GM21360 (cell line): ENCODE measurements at regions not wholly inside any gene's neighbourhood (a gene's known extent, or its start where the extent isn't known, plus 50 kb on each side); places are given as distances from the start of the nearest gene placed in this dataset.
"Not testable (repeated sequence)": the region's sequence is repeated elsewhere in the genome, so short reads cannot be mapped to it uniquely, and the experiment has no call there.

Experiments
- ATAC-seq: cut with Tn5 transposase; IDR thresholded peaks from one replicate; pipeline ENCODE4 v1.9.1; 2021; ENCODE audit warnings: mild to moderate bottlenecking, moderate library complexity; ENCODE audit not compliant: unreplicated experiment

DNA sequence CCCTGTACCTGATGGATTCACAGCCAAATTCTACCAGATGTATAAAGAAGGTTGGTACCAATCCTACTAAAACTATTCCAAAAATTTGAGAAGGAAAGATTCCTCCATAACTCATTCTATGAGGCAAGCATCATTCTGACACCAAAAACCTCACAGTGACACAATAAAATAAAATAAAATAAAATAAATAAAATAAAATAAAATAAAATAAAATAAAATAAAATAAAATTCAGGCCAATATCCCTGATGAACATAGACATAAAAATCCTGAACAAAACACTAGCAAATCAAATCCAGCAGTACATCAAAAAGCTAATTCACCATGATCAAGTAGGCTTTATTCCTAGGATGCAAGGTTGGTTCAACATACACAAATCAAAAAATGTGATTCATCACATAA lies 108.1 kb downstream of the PROX1 start:
- not testable (repeated sequence) for ATAC-seq

DNA sequence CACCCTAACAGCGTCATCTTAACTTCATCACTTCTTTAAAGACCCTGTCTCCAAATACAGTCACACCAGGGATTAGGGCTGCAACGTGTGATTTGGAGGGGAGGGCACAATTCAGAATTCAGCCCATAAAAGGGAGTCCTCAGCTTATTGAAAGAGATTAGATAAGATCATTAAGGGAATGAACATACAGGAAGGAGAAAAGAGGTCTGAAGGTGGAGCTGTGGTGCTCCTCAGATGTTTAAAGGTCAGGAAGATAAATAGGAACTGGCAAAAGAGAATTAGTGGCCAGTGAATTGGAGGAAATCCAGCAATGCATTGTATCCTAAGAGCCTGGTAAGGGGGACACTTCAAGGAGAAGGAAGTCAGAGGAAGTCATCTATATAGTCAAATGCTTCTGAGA lies 113.5 kb downstream of the PROX1 start:
- no peak for ATAC-seq

DNA sequence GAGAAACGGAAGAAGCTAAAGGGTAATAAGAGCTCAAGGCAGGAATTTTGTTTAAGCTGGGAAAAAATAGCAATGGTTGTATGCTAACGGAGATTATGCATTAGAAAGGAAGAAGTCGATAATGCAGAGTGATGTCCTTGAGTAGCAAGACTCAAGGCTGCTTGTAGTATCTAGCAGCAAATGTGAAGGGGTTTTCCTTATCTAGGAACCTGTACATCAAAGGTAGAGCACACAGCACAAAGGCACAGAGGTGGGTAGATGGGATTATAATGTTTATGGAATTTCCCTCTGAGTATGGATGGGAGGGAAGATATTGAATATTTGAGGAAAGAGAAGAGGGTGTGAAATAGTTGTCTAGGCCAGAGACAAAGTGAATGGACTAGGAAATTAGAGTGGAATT lies 114.1 kb downstream of the PROX1 start:
- no peak for ATAC-seq

- no peak for ATAC-seq
Measured at GRCh38 chr1:214102907-214103306, 115.1 kb downstream of the PROX1 start.

- no peak for ATAC-seq
Measured at GRCh38 chr1:214103778-214104177, 116.0 kb downstream of the PROX1 start.

- ATAC-seq = no peak
Measured at GRCh38 chr1:214106375-214106774, 118.6 kb downstream of the PROX1 start.

- no peak for ATAC-seq
Measured at GRCh38 chr1:214107322-214108096, 119.7 kb downstream of the PROX1 start.

- ATAC-seq = no peak
Measured at GRCh38 chr1:214108097-214108446, 120.3 kb downstream of the PROX1 start.

GRCh38 chr1:214111796-214112195 lies 124.0 kb downstream of the PROX1 start:
- no peak for ATAC-seq

DNA sequence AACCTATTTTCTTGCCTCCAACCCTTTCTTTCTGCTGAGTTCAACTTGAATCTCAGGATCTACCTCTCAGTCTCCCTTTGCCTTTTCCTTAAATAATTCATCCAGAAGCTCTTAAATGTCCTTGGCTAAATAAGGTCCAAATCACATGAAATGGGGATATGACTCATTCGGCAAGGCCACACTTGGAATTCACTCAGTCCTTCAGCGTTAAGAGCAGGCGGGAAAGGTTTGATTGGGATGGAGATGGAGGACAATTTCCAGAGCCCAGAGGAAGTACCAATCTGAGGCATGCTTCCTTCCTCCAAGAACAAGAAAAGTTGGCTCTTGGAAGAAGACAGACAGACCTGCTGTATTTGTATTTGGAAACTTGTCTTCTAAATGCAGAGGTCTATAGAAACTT lies 128.5 kb downstream of the PROX1 start:
- no peak for ATAC-seq

GRCh38 chr1:214117780-214118179 lies 130.0 kb downstream of the PROX1 start:
- ATAC-seq = no peak

GRCh38 chr1:214120191-214120590 lies 132.4 kb downstream of the PROX1 start:
- no peak for ATAC-seq

- no peak for ATAC-seq
Measured at GRCh38 chr1:214120951-214121350, 133.2 kb downstream of the PROX1 start.

GRCh38 chr1:214122110-214122509 lies 134.3 kb downstream of the PROX1 start:
- ATAC-seq = no peak

DNA sequence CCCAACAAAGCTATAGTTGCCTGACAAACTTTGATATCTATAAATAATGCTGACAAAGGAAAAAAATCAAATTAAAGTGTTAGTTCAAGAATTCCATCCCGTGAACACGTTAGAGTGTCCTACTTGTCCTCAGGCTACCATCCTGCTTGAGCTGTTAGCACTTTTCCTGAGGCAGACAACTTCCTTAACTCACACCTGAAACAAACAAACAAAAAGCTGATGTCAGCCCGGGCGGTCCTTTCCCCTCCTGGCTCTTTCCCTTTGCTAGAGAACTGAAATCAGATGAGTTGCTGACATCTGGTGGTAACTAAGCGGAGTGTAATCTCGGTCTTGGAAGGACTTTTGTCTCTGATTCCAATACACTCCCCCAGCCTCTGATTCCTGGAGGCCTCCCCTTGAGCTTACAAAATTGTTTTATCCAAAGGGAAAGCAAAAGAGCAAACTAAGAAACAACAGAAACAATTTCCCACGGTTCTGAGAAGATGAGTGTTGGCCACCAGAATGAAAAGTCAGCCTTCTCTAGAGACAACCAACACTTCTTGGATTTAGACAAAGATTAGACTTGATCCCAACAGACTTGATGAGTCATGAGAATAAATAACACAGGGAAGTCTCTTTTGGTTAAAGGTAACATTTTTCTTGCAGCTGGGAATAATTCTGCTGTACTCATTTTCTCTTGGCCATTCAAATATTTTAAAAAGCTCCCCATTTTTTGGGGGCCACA lies 135.4 kb downstream of the PROX1 start:
- ATAC-seq = peak; percentile 61

DNA sequence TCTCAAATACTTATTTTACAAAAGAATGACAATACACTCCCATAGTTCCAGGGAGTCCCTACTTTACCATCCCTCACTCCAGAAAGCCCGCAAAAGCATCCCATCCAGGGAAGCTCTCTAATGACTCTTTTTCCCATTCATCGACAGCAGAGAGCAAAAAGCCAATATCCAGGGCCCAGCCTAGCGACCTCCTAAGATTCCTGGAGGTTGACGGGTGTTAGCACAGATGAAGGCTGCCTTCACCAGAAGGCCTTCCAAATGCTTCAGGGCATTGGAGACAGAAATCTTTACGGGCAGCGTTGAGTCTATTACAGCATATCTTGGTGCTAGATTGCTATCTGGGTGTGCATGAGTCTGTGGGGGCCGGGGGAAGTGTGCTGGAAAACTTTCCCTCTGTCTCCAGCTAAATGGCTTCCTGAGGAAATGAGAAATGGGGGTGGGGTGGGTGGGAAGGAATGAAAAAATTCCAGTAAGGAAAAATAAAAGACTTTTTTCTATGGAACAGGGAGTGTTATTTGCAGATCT lies 136.6 kb downstream of the PROX1 start:
- ATAC-seq = no peak

- no peak for ATAC-seq
Measured at GRCh38 chr1:214124915-214125314, 137.1 kb downstream of the PROX1 start.

DNA sequence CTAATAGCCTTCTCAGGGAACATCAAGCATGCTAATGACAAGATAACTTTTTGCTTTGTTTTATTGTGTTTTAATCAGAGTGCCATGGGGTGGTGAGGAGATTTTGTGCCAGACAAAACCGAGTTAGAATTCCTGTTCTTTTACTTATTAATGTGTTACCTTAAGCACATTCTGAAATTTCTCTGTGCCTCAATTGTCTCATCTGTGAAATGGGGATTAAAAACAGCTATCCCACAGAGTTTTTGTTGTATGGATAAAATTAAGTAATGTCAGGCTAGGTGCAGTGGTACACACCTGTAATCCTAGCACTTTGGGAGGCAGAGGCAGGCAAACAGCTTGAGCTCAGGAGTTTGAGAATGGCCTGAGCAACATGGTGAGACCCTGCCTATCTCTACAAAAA lies 138.0 kb downstream of the PROX1 start:
- ATAC-seq = no peak

DNA sequence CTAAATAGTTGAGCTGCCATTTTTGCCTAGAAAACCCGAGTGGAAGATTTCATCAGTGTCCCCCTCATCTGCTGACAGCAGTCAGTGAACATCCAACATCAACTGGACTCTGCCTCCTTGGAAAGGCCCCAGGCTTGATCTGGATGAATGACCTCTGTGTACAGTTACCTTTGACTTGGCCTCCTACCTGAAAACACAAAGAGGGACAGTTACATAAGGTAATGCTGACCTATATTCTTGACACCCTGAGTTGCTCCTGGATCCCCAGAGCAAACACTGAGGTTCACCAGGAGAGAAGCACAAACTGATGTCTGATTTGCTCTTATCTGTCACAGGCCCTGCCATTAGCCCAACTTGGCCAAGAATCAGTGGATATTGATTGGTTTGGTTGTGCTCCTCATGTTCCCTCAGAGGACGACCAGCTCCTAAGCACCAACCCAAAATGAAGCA lies 138.9 kb downstream of the PROX1 start:
- no peak for ATAC-seq

GRCh38 chr1:214127705-214128104 lies 139.9 kb downstream of the PROX1 start:
- ATAC-seq = no peak

DNA sequence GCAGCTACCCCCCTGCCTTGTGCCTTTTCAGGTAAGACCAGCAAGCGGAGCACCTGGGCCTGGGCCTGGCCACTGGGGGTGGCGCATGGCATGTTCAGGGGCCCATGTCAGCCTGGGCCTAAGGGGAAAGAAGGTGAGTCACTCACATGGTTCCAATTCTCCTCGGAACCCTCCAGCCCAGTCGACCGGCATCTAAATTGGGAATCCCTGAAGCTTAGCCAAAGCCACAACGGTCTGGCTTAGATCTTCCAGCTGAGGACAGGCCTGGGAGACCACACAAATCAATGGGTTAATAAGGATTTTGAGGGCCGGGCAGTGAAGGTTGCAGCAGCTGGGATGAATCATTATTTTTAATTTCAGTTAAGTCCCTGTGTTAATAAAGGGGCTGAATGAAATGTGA lies 145.1 kb upstream of the SMYD2 start:
- no peak for ATAC-seq

DNA sequence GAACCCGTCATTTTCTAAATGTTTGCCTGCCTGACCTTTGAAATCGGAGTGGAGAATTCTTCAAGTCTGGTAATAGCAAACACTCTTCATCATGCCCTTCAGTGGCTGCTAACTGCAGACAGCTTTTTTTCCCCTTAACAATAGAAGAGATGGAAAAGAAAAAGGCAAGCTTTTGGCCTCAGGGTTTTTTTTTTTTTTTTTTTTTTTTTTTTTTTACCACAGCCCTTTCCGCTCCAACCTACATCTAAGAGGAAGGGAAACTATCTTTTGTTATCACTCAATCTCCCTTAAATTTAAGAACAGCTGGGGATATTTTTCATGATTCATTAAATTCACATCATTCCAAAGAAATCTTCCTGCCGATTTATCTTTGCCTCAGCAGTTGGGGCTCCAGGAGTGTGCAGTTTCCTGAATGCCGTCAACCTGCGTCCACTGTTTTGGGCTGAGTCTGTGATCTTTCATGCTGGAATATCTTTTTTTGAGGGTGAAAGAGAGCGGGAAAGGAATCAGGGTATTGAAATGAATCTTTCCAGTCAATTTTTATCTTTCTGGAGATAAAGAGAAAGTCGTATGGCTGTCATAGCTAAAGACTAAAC lies 144.5 kb upstream of the SMYD2 start:
- ATAC-seq = no peak
